HFFc6 (cell line): ENCODE measurements at regions not wholly inside any gene's neighbourhood (a gene's known extent, or its start where the extent isn't known, plus 50 kb on each side); places are given as distances from the start of the nearest gene placed in this dataset.

ENCODE experiments used
- DNase-seq: peaks from one replicate; pipeline ENCODE4 v3.0.0-alpha.2; 2018
- H3K27ac Mint-ChIP-seq: 2 replicates; pipeline ENCODE4 v1.8.0; 2020; ENCODE audit warnings: mild to moderate bottlenecking, mixed read lengths
- H3K27me3 Mint-ChIP-seq: 2 replicates; pipeline ENCODE4 v1.8.0; 2021; ENCODE audit warnings: mild to moderate bottlenecking, moderate library complexity, mixed read lengths; ENCODE audit not compliant: insufficient read depth
- H3K36me3 Mint-ChIP-seq: 2 replicates; pipeline ENCODE4 v1.8.0; 2021; ENCODE audit warnings: low read depth, mixed read lengths
- H3K4me1 Mint-ChIP-seq: 2 replicates; pipeline ENCODE4 v1.8.0; 2020; ENCODE audit warnings: low read depth, mixed read lengths
- H3K4me3 Mint-ChIP-seq: 2 replicates; pipeline ENCODE4 v1.8.0; 2020; ENCODE audit warnings: mild to moderate bottlenecking, moderate library complexity, mixed read lengths
- H3K9me3 Mint-ChIP-seq: 2 replicates; pipeline ENCODE4 v1.8.0; 2020; ENCODE audit warnings: mild to moderate bottlenecking, mixed read lengths
- CTCF ChIP-seq: fragments of 200-600 bp; sonication (generic); IDR thresholded peaks from 2 replicates; pipeline ENCODE4 v1.5.0; 2021; ENCODE audit warnings: antibody characterized with exemption, mild to moderate bottlenecking

GRCh38 chr1:182263706-182264105 is 127.9 kb downstream of the GLUL start:
- no peak for DNase-seq
- Mint-ChIP-seq H3K36me3 (no peaks in the 10 kb centered on the region), H3K9me3 (no peaks in the 10 kb centered on the region), H3K4me1 (peaks cover 16% of the 10 kb centered on the region), H3K27me3 (peaks cover 7% of the 10 kb centered on the region), H3K4me3 (no peak overlapping the region), H3K27ac (no peak overlapping the region)
- TF ChIP-seq CTCF = no peak

GRCh38 chr1:182262425-182262824 is 129.2 kb downstream of the GLUL start:
- no peak for DNase-seq
- TF ChIP-seq CTCF = no peak
- Mint-ChIP-seq H3K9me3 (no peaks in the 10 kb centered on the region), H3K27ac (no peak overlapping the region), H3K27me3 (peaks cover 5% of the 10 kb centered on the region), H3K36me3 (no peaks in the 10 kb centered on the region), H3K4me1 (peaks cover 16% of the 10 kb centered on the region), H3K4me3 (no peak overlapping the region)

GRCh38 chr1:182261655-182262054 is 129.9 kb downstream of the GLUL start:
- no peak for DNase-seq
- Mint-ChIP-seq H3K4me3 (no peak overlapping the region), H3K9me3 (no peaks in the 10 kb centered on the region), H3K4me1 (peaks cover 16% of the 10 kb centered on the region), H3K27me3 (peaks cover 2% of the 10 kb centered on the region), H3K36me3 (no peaks in the 10 kb centered on the region), H3K27ac (no peak overlapping the region)
- TF ChIP-seq CTCF = no peak

- H3K4me3 Mint-ChIP-seq = no peak overlapping the region
- TF ChIP-seq CTCF = no peak
- no peak for DNase-seq
- no peaks in the 10 kb centered on the region for H3K36me3 Mint-ChIP-seq
- peaks cover 2% of the 10 kb centered on the region for H3K27me3 Mint-ChIP-seq
- peaks cover 16% of the 10 kb centered on the region for H3K4me1 Mint-ChIP-seq
- no peak overlapping the region for H3K27ac Mint-ChIP-seq
- H3K9me3 Mint-ChIP-seq = no peaks in the 10 kb centered on the region
These were observed 131.1 kb downstream of the GLUL start for GRCh38 chr1:182260516-182260915.

GRCh38 chr1:182259968-182260367 is 131.6 kb downstream of the GLUL start:
- H3K27me3 Mint-ChIP-seq = peaks cover 2% of the 10 kb centered on the region
- H3K4me1 Mint-ChIP-seq = peaks cover 16% of the 10 kb centered on the region
- TF ChIP-seq CTCF = no peak
- no peak overlapping the region for H3K4me3 Mint-ChIP-seq
- no peaks in the 10 kb centered on the region for H3K36me3 Mint-ChIP-seq
- no peak for DNase-seq
- no peak overlapping the region for H3K27ac Mint-ChIP-seq
- H3K9me3 Mint-ChIP-seq = no peaks in the 10 kb centered on the region
